ENCODE measurements at regions not wholly inside any gene's neighbourhood (a gene's known extent, or its start where the extent isn't known, plus 50 kb on each side); places are given as distances from the start of the nearest gene placed in this dataset.

- ATAC-seq (ENCODE audit: low read depth): no peak
- Mint-ChIP-seq H3K27ac (no peak overlapping the region), H3K4me3 (no peak overlapping the region), H3K9me3 (peaks cover 9% of the 10 kb centered on the region), H3K27me3 (peaks cover 25% of the 10 kb centered on the region), H3K36me3 (peaks cover 4% of the 10 kb centered on the region), H3K4me1 (peaks cover 2% of the 10 kb centered on the region)
- no peak for DNase-seq
- POLR2A ChIA-PET: no interaction called here
Measured at GRCh38 chr2:105626212-105626965, 118.3 kb upstream of the NCK2 start.

- Mint-ChIP-seq H3K4me3 (no peak overlapping the region), H3K9me3 (peaks cover 9% of the 10 kb centered on the region), H3K27ac (no peak overlapping the region), H3K36me3 (peaks cover 4% of the 10 kb centered on the region), H3K27me3 (peaks cover 27% of the 10 kb centered on the region), H3K4me1 (peaks cover 2% of the 10 kb centered on the region)
- POLR2A ChIA-PET: no interaction called here
- no peak for DNase-seq
- ATAC-seq (ENCODE audit: low read depth): no peak
Measured at GRCh38 chr2:105625632-105626031, 119.1 kb upstream of the NCK2 start.

- Mint-ChIP-seq H3K4me1 (peaks cover 11% of the 10 kb centered on the region), H3K4me3 (no peak overlapping the region), H3K9me3 (peaks cover 3% of the 10 kb centered on the region), H3K27ac (no peak overlapping the region), H3K36me3 (peaks cover 4% of the 10 kb centered on the region), H3K27me3 (peaks cover 24% of the 10 kb centered on the region)
- DNase-seq (no peak), ATAC-seq (ENCODE audit: low read depth) (no peak)
- POLR2A ChIA-PET: no interaction called here
Measured at GRCh38 chr2:105621038-105621437, 123.7 kb upstream of the NCK2 start.

GRCh38 chr2:105618351-105618659 is 126.4 kb upstream of the NCK2 start:
- Mint-ChIP-seq H3K27me3 (peaks cover 17% of the 10 kb centered on the region), H3K4me3 (no peak overlapping the region), H3K36me3 (peaks cover 2% of the 10 kb centered on the region), H3K4me1 (peaks cover 11% of the 10 kb centered on the region), H3K9me3 (peaks cover under 1% of the 10 kb centered on the region), H3K27ac (no peak overlapping the region)
- POLR2A ChIA-PET: no interaction called here
- ATAC-seq (ENCODE audit: low read depth) (no peak), DNase-seq (no peak)

- POLR2A ChIA-PET: no interaction called here
- ATAC-seq (ENCODE audit: low read depth): no peak
- peaks cover 2% of the 10 kb centered on the region for H3K36me3 Mint-ChIP-seq
- H3K9me3 Mint-ChIP-seq: no peaks in the 10 kb centered on the region
- no peak for DNase-seq
- peaks cover 11% of the 10 kb centered on the region for H3K4me1 Mint-ChIP-seq
- H3K4me3 Mint-ChIP-seq: no peak overlapping the region
- no peak overlapping the region for H3K27ac Mint-ChIP-seq
- peaks cover 17% of the 10 kb centered on the region for H3K27me3 Mint-ChIP-seq
Measured at GRCh38 chr2:105617631-105618350, 126.9 kb upstream of the NCK2 start.

- Mint-ChIP-seq H3K4me1 (peaks cover 11% of the 10 kb centered on the region), H3K27ac (no peak overlapping the region), H3K4me3 (no peak overlapping the region), H3K27me3 (peaks cover 6% of the 10 kb centered on the region), H3K9me3 (no peaks in the 10 kb centered on the region), H3K36me3 (peaks cover 2% of the 10 kb centered on the region)
- POLR2A ChIA-PET: no interaction called here
- ATAC-seq (ENCODE audit: low read depth) (no peak), DNase-seq (no peak)
Measured at GRCh38 chr2:105615305-105615704, 129.4 kb upstream of the NCK2 start.

DNA sequence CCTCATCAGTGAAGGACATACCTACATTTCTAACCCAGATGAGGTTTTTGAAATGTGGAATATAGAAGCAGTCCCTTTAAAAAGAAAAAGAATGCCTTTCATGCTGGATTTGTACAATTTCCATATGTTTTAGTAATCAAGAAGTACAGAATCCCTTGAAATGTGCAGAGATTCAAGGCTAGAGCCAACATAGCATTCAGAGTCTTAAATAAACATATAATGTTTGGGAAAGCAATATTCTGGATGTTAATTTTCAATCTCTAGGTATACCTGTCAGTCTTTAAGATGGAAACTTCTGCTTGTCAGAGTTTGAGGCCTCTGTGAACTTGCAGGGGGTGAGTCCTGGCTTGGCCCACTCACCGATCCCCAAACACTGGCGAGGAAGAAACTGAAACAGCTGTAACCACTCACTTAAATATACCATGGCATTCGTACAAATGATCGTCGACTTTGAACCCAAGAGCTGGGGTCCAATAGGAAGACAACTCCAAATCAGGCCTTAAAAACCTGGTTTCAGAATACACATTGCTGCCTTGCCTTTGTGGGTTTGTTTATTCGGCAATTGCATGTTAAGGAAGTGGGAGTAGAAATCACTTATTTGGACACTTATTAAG is 132.8 kb upstream of the NCK2 start:
- no peaks in the 10 kb centered on the region for H3K9me3 Mint-ChIP-seq
- ATAC-seq (ENCODE audit: low read depth): no peak
- H3K4me1 Mint-ChIP-seq: peaks cover 3% of the 10 kb centered on the region
- no peak for DNase-seq
- no peak overlapping the region for H3K27ac Mint-ChIP-seq
- POLR2A ChIA-PET: no interaction called here
- H3K4me3 Mint-ChIP-seq: no peak overlapping the region
- no peaks in the 10 kb centered on the region for H3K36me3 Mint-ChIP-seq
- peaks cover 5% of the 10 kb centered on the region for H3K27me3 Mint-ChIP-seq

DNA sequence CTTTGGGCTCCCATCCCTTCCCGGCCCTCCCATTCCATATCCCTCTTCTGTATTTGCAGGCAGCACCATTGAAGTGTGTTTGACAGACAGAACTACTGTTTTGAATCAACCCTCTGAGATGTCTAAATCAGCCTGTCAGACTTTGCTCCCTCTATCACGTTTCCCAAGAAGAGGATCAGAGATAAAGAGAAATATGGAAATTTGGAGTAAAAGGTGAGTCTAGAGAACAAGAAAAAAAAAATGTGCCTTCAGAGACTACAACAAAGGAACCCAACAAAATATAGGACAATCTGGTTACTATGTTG is 133.4 kb upstream of the NCK2 start:
- Mint-ChIP-seq H3K27ac (no peak overlapping the region), H3K9me3 (no peaks in the 10 kb centered on the region), H3K36me3 (no peaks in the 10 kb centered on the region), H3K27me3 (peaks cover 2% of the 10 kb centered on the region), H3K4me1 (peaks cover 3% of the 10 kb centered on the region), H3K4me3 (no peak overlapping the region)
- no peak for DNase-seq
- POLR2A ChIA-PET: no interaction called here
- no peak for ATAC-seq (ENCODE audit: low read depth)

GRCh38 chr2:105610576-105611332 is 134.0 kb upstream of the NCK2 start:
- H3K27ac Mint-ChIP-seq: no peak overlapping the region

DNA sequence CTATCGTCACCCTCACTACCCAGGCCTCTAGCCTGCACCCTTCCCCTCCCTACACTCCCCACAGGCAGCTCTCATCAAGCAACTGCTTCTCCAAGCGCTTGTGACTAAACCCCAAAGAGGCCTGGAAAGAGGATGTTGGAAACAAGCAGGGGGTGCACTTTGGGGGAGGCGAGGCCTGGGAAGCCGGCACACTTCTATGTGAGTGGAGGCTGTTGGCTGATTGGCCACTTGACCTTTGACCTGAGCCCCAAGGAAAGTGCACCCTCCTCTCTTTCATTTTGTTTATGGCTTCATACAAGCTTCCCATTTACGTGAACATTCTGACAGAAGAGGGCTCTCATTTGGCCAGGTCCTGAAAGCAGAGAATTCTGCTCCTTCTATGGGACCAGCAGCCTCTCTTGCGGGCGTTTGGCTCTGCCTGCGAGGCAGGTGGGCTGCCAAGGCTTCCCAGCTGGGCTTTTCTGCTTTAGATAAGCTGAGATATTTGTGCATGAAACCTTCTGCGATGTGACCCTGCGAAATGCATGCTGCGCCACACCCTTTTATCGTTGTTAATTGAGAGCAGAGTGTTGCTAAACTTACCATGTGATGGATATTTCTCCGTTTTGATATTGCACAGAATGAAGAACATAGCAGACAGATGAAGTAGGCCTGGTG is 134.8 kb upstream of the NCK2 start:
- H3K27ac Mint-ChIP-seq: no peak overlapping the region
- POLR2A ChIA-PET: no interaction called here

More at GRCh38 chr2:105610576-105611332, 134.0 kb upstream of the NCK2 start:
- no peak for DNase-seq
- ATAC-seq (ENCODE audit: low read depth): no peak
- H3K36me3 Mint-ChIP-seq: no peaks in the 10 kb centered on the region
- H3K9me3 Mint-ChIP-seq: no peaks in the 10 kb centered on the region
- peaks cover 2% of the 10 kb centered on the region for H3K27me3 Mint-ChIP-seq
- H3K4me3 Mint-ChIP-seq: no peak overlapping the region
- peaks cover 3% of the 10 kb centered on the region for H3K4me1 Mint-ChIP-seq
- POLR2A ChIA-PET: no interaction called here

DNA sequence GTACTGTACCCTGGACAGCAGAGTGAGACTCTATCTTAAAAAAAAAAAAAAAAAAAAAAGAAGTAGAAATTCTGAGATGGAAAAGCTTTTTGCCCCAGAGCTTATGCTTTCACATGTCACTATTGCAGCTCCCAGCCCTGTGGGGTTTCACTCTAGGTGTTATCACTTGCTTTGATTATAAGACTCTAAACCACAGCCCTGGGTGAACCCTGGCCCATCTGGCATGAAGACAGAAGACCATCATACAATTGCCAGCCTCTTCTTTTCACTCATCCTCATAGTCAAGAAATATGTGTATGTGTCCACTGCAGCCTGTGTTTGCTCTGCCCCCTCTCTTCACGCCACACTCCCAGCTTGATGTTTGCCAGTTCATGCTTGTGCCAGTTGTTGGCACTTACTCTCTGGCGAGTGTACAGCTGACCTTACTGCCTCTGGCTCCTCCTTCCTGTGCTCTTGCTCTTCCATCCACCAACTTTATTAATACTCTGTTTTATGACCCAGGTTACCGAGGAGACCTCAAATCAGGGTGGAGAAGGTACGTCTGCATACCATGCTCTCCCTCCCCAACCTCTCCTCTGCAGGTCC is 136.7 kb upstream of the NCK2 start:
- no peak overlapping the region for H3K27ac Mint-ChIP-seq
- peaks cover 3% of the 10 kb centered on the region for H3K4me1 Mint-ChIP-seq
- H3K4me3 Mint-ChIP-seq: no peak overlapping the region
- no peaks in the 10 kb centered on the region for H3K36me3 Mint-ChIP-seq
- ATAC-seq (ENCODE audit: low read depth) (no peak), DNase-seq (no peak)
- no peaks in the 10 kb centered on the region for H3K9me3 Mint-ChIP-seq
- H3K27me3 Mint-ChIP-seq: peaks cover 2% of the 10 kb centered on the region
- POLR2A ChIA-PET: interaction anchor here (0.6 kb wide), 1 partner anchor 154 kb away, joined by 3 read pairs; no protein-coding TSS in a partner anchor

More for the DNA sequence above, 134.8 kb upstream of the NCK2 start:
- ATAC-seq (ENCODE audit: low read depth): no peak
- Mint-ChIP-seq H3K4me1 (peaks cover 3% of the 10 kb centered on the region), H3K9me3 (no peaks in the 10 kb centered on the region), H3K27me3 (peaks cover 2% of the 10 kb centered on the region), H3K36me3 (no peaks in the 10 kb centered on the region), H3K4me3 (no peak overlapping the region)
- no peak for DNase-seq

DNA sequence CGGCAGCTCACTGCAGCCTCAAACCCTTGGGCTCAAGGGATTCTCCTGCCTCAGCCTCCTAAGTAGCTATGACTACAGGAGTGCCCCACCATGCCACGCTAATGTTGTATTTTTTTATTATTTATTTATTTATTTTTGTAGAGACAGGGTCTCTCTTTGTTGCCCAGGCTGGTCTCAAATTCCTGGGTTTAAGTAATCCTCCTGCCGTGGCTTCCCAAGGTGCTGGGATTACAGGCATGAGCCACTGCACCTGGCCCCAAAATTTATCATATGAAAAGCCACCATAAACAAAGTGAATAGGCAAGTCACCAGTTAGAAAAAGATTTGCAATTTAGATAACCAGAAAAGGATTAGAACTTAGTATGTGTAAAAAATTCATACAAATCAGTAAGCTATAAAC is 138.6 kb upstream of the NCK2 start:
- Mint-ChIP-seq H3K4me1 (peaks cover 3% of the 10 kb centered on the region), H3K27me3 (peaks cover 2% of the 10 kb centered on the region), H3K9me3 (no peaks in the 10 kb centered on the region), H3K4me3 (no peak overlapping the region), H3K27ac (no peak overlapping the region), H3K36me3 (no peaks in the 10 kb centered on the region)
- ATAC-seq (ENCODE audit: low read depth) (no peak), DNase-seq (no peak)
- POLR2A ChIA-PET: no interaction called here

GRCh38 chr2:105604938-105605337 is 139.8 kb upstream of the NCK2 start:
- Mint-ChIP-seq H3K4me1 (peaks cover 3% of the 10 kb centered on the region), H3K36me3 (no peaks in the 10 kb centered on the region), H3K27ac (no peak overlapping the region), H3K4me3 (no peak overlapping the region), H3K9me3 (no peaks in the 10 kb centered on the region), H3K27me3 (peaks cover 5% of the 10 kb centered on the region)
- DNase-seq (no peak), ATAC-seq (ENCODE audit: low read depth) (no peak)
- POLR2A ChIA-PET: no interaction called here
